ENCODE measurements at regions not wholly inside any gene's neighbourhood (a gene's known extent, or its start where the extent isn't known, plus 50 kb on each side); places are given as distances from the start of the nearest gene placed in this dataset.

DNA sequence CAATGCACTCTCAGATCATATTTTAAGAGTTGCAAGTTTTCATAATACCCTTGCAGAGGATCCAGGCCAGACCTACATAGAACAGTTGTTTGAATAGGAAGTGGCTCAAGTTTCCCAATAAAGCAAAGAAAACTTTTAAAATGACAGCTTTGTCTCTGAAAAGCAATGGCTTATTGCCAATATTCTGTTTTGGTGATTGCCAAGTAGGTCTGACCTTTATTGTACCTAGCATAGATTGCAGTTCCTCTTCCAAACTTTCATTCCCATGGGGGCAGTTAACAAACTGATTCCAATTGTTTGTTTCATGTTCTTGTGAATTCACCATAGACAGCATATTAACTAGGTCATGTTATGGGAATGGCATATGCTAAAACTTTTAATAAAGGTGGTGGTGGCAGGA, 664.6 kb upstream of the CA10 start:
- Histone ChIP-seq H3K9me3 (ENCODE audit: low read length) (peaks cover 76% of the 10 kb centered on the region), H3K4me2 (ENCODE audit: low read depth, low read length) (no peak overlapping the region), H3K36me3 (replicated peaks in 1 of 2; ENCODE audit: control insufficient read depth in 1 of 2, insufficient read depth in 2 of 2, low read length in 2 of 2) (no peaks in the 10 kb centered on the region), H3K79me2 (ENCODE audit: insufficient read depth, low read length) (no peaks in the 10 kb centered on the region), H3K27ac (ENCODE audit: extremely low read length, insufficient read depth, low read length) (no peak overlapping the region), H3K4me1 (ENCODE audit: insufficient read depth, low read length) (peaks cover 44% of the 10 kb centered on the region), H4K20me1 (ENCODE audit: insufficient read depth, low read length) (no peaks in the 10 kb centered on the region), H2AFZ (ENCODE audit: low read length) (no peak overlapping the region), H3K27me3 (ENCODE audit: control insufficient read depth in 1 of 2, insufficient read depth in 2 of 2, low read length in 2 of 2) (no peaks in the 10 kb centered on the region), H3K9ac (ENCODE audit: insufficient read depth, low read depth, low read length) (no peak overlapping the region), H3K4me3 (replicated peaks in 1 of 3; ENCODE audit: insufficient read depth in 1 of 3, low read depth in 2 of 3, low read length in 3 of 3) (no peak overlapping the region)
- intact Hi-C loops (cut with micrococcal nuclease; ENCODE audit: unreplicated experiment) (no loop called here), in situ Hi-C loops (cut with HindIII; ENCODE audit: extremely low pct_ligation_motif_present, low pct_unique_long_range_greater_than_20kb) (no loop called here)
- no TSS peak for BruUV-seq (replicated peaks)
- ATAC-seq = no peak
- TF ChIP-seq NONO (IDR thresholded peaks at IDR 0.05) (no peak), NONO (CRISPR knock-in tag; conservative IDR thresholded peaks at IDR 0.05) (no peak), KDM5A (IDR thresholded peaks at IDR 0.05; ENCODE audit: borderline replicate concordance, low read length) (no peak), ZNF670 (CRISPR knock-in tag; IDR thresholded peaks at IDR 0.05; ENCODE audit: borderline replicate concordance) (no peak), HDAC1 (CRISPR knock-in tag; IDR thresholded peaks at IDR 0.05) (no peak), KDM2A (CRISPR knock-in tag; IDR thresholded peaks at IDR 0.05; ENCODE audit: borderline replicate concordance, low read depth) (no peak), ATAD3A (CRISPR knock-in tag; IDR thresholded peaks at IDR 0.05) (no peak), SMAD9 (CRISPR knock-in tag; IDR thresholded peaks at IDR 0.05) (no peak), ZFP36L2 (CRISPR knock-in tag; IDR thresholded peaks at IDR 0.05) (no peak), ZNF816 (CRISPR knock-in tag; IDR thresholded peaks at IDR 0.05; ENCODE audit: borderline replicate concordance) (no peak), ZNF333 (CRISPR knock-in tag; IDR thresholded peaks at IDR 0.05; ENCODE audit: borderline replicate concordance) (no peak)
- TF ChIP-seq, protein P1, sequence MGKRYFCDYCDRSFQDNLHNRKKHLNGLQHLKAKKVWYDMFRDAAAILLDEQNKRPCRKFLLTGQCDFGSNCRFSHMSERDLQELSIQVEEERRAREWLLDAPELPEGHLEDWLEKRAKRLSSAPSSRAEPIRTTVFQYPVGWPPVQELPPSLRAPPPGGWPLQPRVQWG (CRISPR knock-in tag; IDR thresholded peaks at IDR 0.05; ENCODE audit: borderline replicate concordance, low read depth) = no peak
- TF ChIP-seq, protein P2, sequence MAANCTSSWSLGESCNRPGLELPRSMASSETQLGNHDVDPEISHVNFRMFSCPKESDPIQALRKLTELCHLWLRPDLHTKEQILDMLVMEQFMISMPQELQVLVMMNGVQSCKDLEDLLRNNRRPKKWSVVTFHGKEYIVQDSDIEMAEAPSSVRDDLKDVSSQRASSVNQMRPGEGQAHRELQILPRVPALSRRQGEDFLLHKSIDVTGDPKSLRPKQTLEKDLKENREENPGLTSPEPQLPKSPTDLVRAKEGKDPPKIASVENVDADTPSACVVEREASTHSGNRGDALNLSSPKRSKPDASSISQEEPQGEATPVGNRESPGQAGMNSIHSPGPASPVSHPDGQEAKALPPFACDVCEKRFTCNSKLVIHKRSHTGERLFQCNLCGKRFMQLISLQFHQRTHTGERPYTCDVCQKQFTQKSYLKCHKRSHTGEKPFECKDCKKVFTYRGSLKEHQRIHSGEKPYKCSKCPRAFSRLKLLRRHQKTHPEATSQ (CRISPR knock-in tag; IDR thresholded peaks at IDR 0.05; ENCODE audit: borderline replicate concordance) = no peak
- TF ChIP-seq, protein P3, sequence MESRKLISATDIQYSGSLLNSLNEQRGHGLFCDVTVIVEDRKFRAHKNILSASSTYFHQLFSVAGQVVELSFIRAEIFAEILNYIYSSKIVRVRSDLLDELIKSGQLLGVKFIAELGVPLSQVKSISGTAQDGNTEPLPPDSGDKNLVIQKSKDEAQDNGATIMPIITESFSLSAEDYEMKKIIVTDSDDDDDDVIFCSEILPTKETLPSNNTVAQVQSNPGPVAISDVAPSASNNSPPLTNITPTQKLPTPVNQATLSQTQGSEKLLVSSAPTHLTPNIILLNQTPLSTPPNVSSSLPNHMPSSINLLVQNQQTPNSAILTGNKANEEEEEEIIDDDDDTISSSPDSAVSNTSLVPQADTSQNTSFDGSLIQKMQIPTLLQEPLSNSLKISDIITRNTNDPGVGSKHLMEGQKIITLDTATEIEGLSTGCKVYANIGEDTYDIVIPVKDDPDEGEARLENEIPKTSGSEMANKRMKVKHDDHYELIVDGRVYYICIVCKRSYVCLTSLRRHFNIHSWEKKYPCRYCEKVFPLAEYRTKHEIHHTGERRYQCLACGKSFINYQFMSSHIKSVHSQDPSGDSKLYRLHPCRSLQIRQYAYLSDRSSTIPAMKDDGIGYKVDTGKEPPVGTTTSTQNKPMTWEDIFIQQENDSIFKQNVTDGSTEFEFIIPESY (CRISPR knock-in tag; IDR thresholded peaks at IDR 0.05) = no peak
- no peak for FAIRE-seq
- DNase-seq (ENCODE audit: low spot score) = peak; percentile 16
- POLR2A ChIA-PET = no interaction called here
- CTCF ChIA-PET (ENCODE audit: low intra/inter-chr PET ratio, low total read pairs) = no interaction called here

All from HepG2 (cell line).